Skin epidermis (tissue), 12 donors: ENCODE measurements at regions not wholly inside any gene's neighbourhood (a gene's known extent, or its start where the extent isn't known, plus 50 kb on each side); places are given as distances from the start of the nearest gene placed in this dataset.
"Not testable (repeated sequence)": the region's sequence is repeated elsewhere in the genome, so short reads cannot be mapped to it uniquely, and the experiment has no call there.

Source experiments
- H3K27ac ChIP-seq, 21 experiments: fragments of 200-600 bp; sonication (generic) in 11 of 21; one replicate each; pipeline ENCODE4 v1.5.0; 2020; ENCODE audit warnings: mild to moderate bottlenecking in 3 of 21, inconsistent platforms in 2 of 21, moderate library complexity in 2 of 21
- H3K4me3 ChIP-seq, 7 experiments: fragments of 200-600 bp; sonication (generic) in 2 of 7; one replicate each; pipeline ENCODE4 v1.5.0; 2020; ENCODE audit warnings: inconsistent platforms in 2 of 7, mild to moderate bottlenecking in 2 of 7, moderate library complexity in 1 of 7

- H3K27ac ChIP-seq = no peak overlapping the region
- H3K4me3 ChIP-seq = no peak overlapping the region
These were observed 924.5 kb upstream of the GOT2 start for GRCh38 chr16:59658572-59658971.

GRCh38 chr16:59655031-59655430, 920.9 kb upstream of the GOT2 start:
- Histone ChIP-seq H3K4me3 (no peak overlapping the region), H3K27ac (no peak overlapping the region)

- Histone ChIP-seq H3K4me3 (no peak overlapping the region), H3K27ac (no peak overlapping the region)
These were observed 920.3 kb upstream of the GOT2 start for GRCh38 chr16:59654455-59654854.

GRCh38 chr16:59651662-59652061, 917.5 kb upstream of the GOT2 start:
- H3K4me3 ChIP-seq = no peak overlapping the region
- no peak overlapping the region for H3K27ac ChIP-seq

GRCh38 chr16:59645194-59645593, 911.1 kb upstream of the GOT2 start:
- Histone ChIP-seq H3K4me3 (no peak overlapping the region), H3K27ac (no peak overlapping the region)

- no peak overlapping the region for H3K4me3 ChIP-seq
- H3K27ac ChIP-seq = no peak overlapping the region
These were observed 901.6 kb upstream of the GOT2 start for GRCh38 chr16:59635674-59636073.

- Histone ChIP-seq H3K4me3 (no peak overlapping the region), H3K27ac (no peak overlapping the region)
These were observed 900.8 kb upstream of the GOT2 start for GRCh38 chr16:59634951-59635350.

- Histone ChIP-seq H3K27ac (peak overlapping the region in 1 of 21 experiments; percentile 3), H3K4me3 (no peak overlapping the region)
These were observed 900.0 kb upstream of the GOT2 start for GRCh38 chr16:59634004-59634579.

GRCh38 chr16:59632276-59632855, 898.2 kb upstream of the GOT2 start:
- no peak overlapping the region for H3K27ac ChIP-seq
- no peak overlapping the region for H3K4me3 ChIP-seq

- not testable (repeated sequence) for H3K27ac ChIP-seq, H3K4me3 ChIP-seq
These were observed 890.3 kb upstream of the GOT2 start for GRCh38 chr16:59624381-59624780.

- Histone ChIP-seq H3K27ac (no peak overlapping the region), H3K4me3 (no peak overlapping the region)
These were observed 880.5 kb upstream of the GOT2 start for GRCh38 chr16:59614466-59615240.

- H3K27ac ChIP-seq, H3K4me3 ChIP-seq: not testable (repeated sequence)
These were observed 878.9 kb upstream of the GOT2 start for GRCh38 chr16:59612910-59613620.

- Histone ChIP-seq H3K27ac (no peak overlapping the region), H3K4me3 (no peak overlapping the region)
These were observed 878.0 kb upstream of the GOT2 start for GRCh38 chr16:59612094-59612493.

GRCh38 chr16:59611556-59611955, 877.4 kb upstream of the GOT2 start:
- Histone ChIP-seq H3K4me3 (no peak overlapping the region), H3K27ac (no peak overlapping the region)

- H3K27ac ChIP-seq = no peak overlapping the region
- no peak overlapping the region for H3K4me3 ChIP-seq
These were observed 871.6 kb upstream of the GOT2 start for GRCh38 chr16:59605706-59606105.

GRCh38 chr16:59604354-59604753, 870.2 kb upstream of the GOT2 start:
- H3K27ac ChIP-seq = no peak overlapping the region
- H3K4me3 ChIP-seq = no peak overlapping the region

GRCh38 chr16:59601452-59601851, 867.3 kb upstream of the GOT2 start:
- no peak overlapping the region for H3K4me3 ChIP-seq
- no peak overlapping the region for H3K27ac ChIP-seq

GRCh38 chr16:59597269-59597668, 863.2 kb upstream of the GOT2 start:
- Histone ChIP-seq H3K27ac (no peak overlapping the region), H3K4me3 (no peak overlapping the region)

- H3K27ac ChIP-seq = no peak overlapping the region
- H3K4me3 ChIP-seq = no peak overlapping the region
These were observed 862.6 kb upstream of the GOT2 start for GRCh38 chr16:59596693-59597092.

GRCh38 chr16:59593194-59593661, 859.1 kb upstream of the GOT2 start:
- Histone ChIP-seq H3K4me3 (no peak overlapping the region), H3K27ac (no peak overlapping the region)

- Histone ChIP-seq H3K27ac (no peak overlapping the region), H3K4me3 (no peak overlapping the region)
These were observed 857.4 kb upstream of the GOT2 start for GRCh38 chr16:59591480-59591879.
